UCSD-AML1 (cell line): ENCODE measurements at regions not wholly inside any gene's neighbourhood (a gene's known extent, or its start where the extent isn't known, plus 50 kb on each side); places are given as distances from the start of the nearest gene placed in this dataset.

Source experiments
- DNase-seq: peaks from one replicate; lab custom pipeline; 2025; ENCODE audit not compliant: unreplicated experiment; lab: John Stamatoyannopoulos, UW

DNA sequence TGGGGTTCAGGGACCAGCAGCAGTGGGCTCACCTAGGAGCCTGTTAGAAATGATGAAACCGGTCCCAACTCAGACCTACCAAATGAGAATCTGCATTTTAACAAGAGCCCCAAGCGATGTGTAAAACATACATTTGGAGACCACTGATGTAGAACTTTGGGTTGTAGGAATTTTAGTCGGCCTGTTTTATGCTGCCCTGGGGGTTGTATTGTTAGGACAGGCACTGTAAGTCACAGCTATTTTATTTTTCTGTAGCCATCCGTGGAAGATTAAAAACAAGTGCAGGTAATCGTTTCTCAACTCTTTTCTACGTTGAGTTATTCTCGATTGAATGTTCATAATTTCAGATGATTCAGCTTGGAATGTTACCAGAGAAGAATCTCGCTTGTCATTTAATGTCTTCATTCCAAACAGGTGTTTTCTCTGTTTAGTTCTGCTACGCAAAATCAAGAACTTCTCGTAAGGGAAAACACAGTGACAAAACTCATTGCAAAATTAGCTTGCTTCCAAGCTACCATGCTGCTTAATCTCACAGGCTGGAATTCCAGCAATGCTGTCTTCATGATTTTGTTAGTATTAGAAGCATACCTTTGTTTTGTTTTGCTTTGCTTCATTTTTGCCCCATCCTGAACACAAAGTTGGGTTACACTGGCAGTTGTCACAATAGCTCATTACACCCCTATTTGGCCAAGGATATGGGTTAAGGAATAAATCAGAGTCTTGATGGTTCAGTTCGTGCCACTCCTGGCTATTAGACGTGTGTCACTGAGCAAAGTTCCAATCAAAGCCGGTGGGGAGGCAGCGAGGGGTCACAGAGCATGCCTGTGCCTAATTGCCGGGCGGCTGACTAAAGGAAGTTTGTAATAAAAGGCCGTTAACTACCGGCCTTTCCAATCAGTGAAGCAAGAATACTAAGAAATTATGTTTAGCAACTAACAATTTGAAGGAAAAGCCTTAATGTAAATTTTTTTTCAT lies 676.9 kb downstream of the GATA3 start:
- DNase-seq = no peak

- no peak for DNase-seq
Observed at GRCh38 chr10:8738987-8739386, 684.5 kb downstream of the GATA3 start.

DNA sequence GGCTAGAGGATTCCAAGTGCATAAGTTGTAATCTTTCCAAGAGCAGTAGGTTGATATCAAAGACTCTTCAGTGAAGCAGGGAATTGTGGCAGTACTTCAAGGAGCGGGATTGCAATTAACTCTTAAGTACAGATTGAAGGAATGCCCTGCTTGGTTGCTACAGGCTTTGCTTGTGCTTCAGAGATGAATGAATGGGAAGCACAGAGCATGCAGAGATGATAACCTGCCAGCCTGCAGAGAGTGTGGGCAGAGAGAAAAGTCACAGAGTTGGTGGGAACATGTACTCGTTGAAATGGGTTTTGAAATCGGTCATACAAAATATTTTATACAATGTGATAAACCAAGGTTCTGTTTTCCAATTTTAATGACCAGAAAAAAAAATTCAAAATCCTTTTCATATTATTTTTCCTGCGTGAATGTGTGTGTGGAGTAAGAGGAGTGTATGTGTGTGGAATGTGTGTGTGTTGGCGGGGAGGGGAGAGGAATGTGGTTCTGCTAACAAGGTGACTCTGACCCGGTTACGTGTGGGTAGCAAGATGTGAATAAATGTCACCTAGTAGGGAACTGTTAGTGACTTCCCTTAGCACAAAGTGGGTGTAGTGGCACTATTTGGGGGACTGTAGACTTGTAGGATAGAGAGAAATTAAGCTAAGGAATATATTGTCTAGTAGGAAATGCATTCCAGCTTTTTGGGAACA lies 697.8 kb downstream of the GATA3 start:
- DNase-seq = no peak

DNA sequence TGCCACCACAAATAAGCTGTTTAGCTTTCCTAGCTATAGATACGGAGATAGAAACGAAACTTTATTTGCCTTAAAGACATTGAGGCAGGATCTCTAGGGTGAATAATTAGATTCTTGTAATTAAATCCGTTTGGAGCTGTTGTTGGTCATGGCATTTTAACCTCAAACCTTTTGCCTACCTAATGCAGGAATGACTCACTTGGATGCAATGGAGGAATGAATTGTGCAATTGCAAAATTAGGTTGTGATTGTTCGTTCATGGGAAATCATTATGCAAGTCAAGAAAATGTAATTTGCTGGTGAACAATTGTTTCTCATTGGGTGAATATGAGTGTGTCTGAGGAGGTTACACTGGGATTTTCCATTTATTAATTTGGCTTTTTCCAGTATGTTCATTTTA lies 703.5 kb downstream of the GATA3 start:
- DNase-seq = no peak

DNA sequence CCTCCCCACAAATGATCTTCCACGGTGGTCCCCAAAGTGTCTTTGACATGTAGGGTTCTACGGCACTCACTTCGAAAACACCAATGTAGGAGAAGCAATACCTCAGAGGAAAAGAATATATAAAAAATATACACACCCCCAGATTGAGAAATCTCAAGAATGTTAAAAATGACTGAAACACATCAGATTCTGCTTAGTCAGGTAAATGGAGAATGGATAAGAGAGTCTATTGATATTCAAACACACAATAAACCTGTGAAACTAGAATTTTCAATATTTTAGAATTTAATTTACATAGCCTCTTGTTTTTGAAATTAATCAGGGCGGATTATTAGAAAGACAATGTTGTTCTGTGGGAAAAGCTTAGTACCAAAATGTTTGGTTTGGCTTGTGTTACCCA lies 712.4 kb downstream of the GATA3 start:
- no peak for DNase-seq

- DNase-seq = no peak
Observed at GRCh38 chr10:8767591-8767990, 713.1 kb downstream of the GATA3 start.

DNA sequence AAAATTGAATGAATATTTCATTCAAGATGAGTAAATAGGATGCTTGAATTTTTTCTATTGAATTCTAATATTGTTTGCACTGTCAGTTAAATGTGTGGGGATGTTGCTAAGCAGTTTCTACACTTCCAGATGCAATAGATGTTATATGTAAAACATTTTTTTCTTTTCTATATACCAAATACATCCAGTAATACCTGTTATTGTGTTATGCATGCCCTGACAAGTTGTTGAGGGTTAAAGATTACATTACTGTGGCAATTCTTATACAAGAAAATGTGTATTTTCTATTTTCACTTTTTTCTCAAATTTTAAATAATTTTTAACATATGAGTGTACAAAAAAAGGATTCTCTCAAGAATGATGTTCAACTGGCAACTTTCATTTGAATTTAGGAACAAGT lies 713.9 kb downstream of the GATA3 start:
- DNase-seq = no peak

- no peak for DNase-seq
Observed at GRCh38 chr10:8768852-8769251, 714.4 kb downstream of the GATA3 start.

- no peak for DNase-seq
Observed at GRCh38 chr10:8776926-8777622, 722.6 kb downstream of the GATA3 start.

GRCh38 chr10:8778713-8779112 lies 724.2 kb downstream of the GATA3 start:
- no peak for DNase-seq

GRCh38 chr10:8787649-8788048 lies 733.2 kb downstream of the GATA3 start:
- DNase-seq = no peak

DNA sequence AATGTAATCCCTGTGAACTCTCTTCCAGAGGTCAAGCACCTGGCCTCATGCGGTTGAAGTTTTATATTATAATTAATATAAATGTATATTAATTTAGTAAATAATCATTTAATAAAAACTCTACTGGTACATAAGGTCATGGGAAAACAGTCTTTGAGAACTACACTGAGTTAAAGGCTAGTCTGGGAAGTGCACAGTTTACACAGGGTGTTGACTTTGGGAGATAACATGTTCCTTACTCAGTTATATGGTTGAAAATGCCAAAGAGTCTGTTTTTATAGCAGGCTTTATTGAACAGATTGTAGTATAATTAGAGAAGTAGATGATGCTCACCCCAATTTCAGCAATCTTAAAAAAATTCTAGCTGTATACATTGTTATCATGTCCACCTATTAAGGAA lies 735.9 kb downstream of the GATA3 start:
- no peak for DNase-seq

DNA sequence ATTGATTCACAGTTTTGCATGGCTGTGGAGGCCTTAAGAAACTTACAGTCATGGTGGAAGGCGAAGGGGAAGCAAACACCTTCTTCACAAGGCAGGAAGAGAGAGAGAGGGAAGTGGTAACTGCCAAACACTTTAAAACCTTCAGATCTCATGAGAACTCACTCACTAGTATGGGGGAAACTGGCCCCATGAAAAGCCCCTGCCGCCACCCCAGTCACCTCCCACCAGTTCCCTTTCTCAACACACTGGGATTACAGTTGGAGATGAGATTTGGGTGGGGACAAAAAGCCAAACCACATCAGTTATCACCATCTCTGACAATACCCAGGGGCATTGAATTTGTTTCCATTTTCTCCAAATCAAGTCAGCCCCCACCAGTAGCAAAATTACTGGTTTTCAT lies 740.4 kb downstream of the GATA3 start:
- DNase-seq = no peak

- DNase-seq = no peak
Observed at GRCh38 chr10:8800426-8800825, 745.9 kb downstream of the GATA3 start.

DNA sequence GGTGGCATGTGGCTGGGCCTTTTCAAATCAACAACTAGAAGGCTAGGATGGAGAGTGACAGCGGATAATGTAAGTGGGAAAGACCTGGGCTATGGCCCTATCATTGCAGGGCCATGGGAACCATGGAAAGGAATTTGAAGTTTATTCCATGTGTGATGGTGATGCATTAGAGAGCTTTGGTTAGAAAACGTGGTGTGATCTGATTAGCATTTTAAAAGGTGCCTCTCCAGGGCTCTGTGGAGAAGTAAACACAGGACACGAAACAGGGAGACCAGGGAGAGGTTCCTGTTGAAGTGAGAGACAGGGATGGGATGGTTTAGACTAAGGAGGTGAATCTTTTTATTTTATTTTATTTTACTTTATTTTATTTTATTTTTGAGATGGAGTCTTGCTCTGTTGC lies 749.5 kb downstream of the GATA3 start:
- DNase-seq = no peak

DNA sequence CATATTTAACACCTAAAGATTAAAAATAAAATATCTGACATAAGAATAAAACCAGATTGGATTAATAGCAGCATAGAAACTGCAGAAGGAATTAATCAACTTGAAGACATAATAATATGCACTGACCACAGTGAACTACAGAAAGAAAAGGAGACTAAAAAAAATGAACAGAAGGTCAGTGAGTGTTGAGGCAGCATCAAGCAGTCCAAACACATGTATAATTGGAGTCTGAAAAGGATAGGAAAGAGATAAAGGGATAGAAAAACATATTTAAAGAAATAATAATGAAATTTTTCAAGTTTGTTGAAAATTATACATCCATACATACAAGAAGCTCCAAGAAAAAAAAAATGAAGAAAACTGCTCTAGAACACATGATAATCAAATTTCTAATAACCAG lies 756.2 kb downstream of the GATA3 start:
- DNase-seq = no peak

DNA sequence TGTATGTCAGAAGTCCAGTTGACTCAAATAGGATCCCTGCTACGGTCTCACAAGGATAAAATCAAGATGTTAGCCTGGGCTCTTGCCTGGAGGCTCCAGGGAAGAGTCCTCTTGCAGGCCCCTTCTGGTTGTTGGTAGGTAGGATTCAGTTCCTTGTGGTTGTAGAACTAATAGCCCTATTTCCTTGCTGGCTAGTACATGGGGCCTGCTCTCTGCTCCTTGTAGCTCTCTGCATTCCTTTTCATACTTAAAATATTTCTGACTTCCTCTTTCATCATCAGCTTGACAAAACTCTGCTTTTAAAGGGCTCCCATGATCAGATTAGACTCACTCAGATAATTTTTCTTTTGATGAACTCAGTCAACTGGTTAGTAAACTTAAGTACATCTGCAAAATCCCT lies 756.7 kb downstream of the GATA3 start:
- DNase-seq = no peak

DNA sequence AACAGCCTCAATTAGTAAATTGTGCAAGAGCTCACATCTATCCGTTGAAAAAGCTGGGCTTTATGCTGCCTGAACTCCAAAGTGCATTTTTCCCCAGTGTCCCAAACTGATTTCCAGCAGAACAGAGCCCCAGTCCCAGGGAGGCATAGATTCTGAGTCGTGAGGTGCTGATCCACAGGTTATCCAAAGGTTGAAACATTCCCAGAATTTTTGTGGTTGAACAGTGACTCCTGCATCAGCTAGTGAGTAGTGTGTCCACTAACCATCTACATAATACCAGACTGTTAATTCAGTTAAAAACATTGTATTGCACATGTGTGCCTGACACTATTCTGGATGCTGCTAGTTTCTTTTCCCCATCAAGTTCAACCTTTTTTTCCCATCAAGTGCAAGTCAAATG lies 761.5 kb downstream of the GATA3 start:
- no peak for DNase-seq

GRCh38 chr10:8817299-8817698 lies 762.8 kb downstream of the GATA3 start:
- no peak for DNase-seq

GRCh38 chr10:8825611-8826010 lies 771.1 kb downstream of the GATA3 start:
- no peak for DNase-seq

DNA sequence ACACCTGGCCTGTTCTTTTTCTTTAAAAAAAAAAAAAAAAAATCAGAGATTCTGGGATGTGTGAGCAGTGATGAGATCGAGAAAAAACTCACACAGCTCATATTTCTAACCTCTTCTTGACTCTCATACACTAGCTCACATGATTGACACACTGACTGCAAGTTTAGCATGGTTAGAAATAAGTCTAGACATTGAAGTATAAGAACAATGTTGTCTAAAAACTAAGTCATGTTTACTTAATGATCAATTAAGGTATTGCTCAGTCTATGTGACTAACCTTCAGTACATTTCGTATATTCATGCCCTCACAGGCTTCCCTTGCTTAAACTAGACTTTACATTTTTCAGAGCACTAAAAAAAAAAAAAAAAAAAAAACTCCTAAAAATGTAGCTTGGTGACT lies 775.1 kb downstream of the GATA3 start:
- no peak for DNase-seq

GRCh38 chr10:8830048-8830447 lies 775.6 kb downstream of the GATA3 start:
- DNase-seq = no peak
